Retinal pigment epithelial cell (primary cell): ENCODE measurements at regions not wholly inside any gene's neighbourhood (a gene's known extent, or its start where the extent isn't known, plus 50 kb on each side); places are given as distances from the start of the nearest gene placed in this dataset.

Source experiments
- DNase-seq: peaks from one replicate; pipeline ENCODE4 v3.0.0-alpha.2; 2010; ENCODE audit warnings: low read depth
- H3K4me3 ChIP-seq: 2 replicates; pipeline ENCODE4 v1.5.1; 2011; ENCODE audit warnings: mild to moderate bottlenecking, low read length, control low read depth, moderate library complexity
- TF ChIP-seq, protein P1 (sequence below): conservative IDR thresholded peaks from 2 replicates; pipeline ENCODE4 v1.5.1; 2011; ENCODE audit warnings: low read depth, low read length, control low read depth, inconsistent platforms

- TF ChIP-seq, protein P1, sequence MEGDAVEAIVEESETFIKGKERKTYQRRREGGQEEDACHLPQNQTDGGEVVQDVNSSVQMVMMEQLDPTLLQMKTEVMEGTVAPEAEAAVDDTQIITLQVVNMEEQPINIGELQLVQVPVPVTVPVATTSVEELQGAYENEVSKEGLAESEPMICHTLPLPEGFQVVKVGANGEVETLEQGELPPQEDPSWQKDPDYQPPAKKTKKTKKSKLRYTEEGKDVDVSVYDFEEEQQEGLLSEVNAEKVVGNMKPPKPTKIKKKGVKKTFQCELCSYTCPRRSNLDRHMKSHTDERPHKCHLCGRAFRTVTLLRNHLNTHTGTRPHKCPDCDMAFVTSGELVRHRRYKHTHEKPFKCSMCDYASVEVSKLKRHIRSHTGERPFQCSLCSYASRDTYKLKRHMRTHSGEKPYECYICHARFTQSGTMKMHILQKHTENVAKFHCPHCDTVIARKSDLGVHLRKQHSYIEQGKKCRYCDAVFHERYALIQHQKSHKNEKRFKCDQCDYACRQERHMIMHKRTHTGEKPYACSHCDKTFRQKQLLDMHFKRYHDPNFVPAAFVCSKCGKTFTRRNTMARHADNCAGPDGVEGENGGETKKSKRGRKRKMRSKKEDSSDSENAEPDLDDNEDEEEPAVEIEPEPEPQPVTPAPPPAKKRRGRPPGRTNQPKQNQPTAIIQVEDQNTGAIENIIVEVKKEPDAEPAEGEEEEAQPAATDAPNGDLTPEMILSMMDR: no peak
- DNase-seq: no peak
Measured at GRCh38 chr3:153282355-153282754, 120.3 kb downstream of the RAP2B start.

GRCh38 chr3:153284282-153284938 lies 122.4 kb downstream of the RAP2B start:
- TF ChIP-seq, protein P1: no peak
- peak; percentile 67 for DNase-seq
- no peak overlapping the region for H3K4me3 ChIP-seq

More at GRCh38 chr3:153282355-153282754, 120.3 kb downstream of the RAP2B start:
- H3K4me3 ChIP-seq: no peak overlapping the region

GRCh38 chr3:153285194-153285641 lies 123.2 kb downstream of the RAP2B start:
- H3K4me3 ChIP-seq: no peak overlapping the region
- TF ChIP-seq, protein P1: peak; percentile 26
- DNase-seq: no peak

DNA sequence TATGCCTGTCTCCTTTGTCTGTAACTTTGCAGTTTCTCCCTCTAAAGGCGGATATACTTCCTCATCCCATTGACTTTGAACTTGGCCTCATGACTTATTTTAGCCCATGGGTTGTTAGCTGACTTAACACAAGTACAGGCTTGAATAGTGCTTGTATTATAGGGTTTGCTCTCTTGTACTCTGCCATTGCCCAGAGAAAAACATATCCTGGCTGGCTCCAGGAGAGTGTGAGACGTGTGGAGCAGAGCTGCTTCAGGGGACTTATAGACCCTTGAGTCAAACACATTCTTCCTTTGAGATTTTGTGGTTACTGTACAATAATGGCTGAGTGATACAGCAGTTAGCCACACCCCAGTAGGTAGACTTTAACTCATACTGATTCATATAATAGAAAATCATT lies 124.0 kb downstream of the RAP2B start:
- TF ChIP-seq, protein P1: no peak
- no peak overlapping the region for H3K4me3 ChIP-seq
- DNase-seq: no peak

GRCh38 chr3:153287017-153287416 lies 125.0 kb downstream of the RAP2B start:
- TF ChIP-seq, protein P1: no peak
- no peak for DNase-seq
- no peak overlapping the region for H3K4me3 ChIP-seq

- TF ChIP-seq, protein P1: no peak
- no peak overlapping the region for H3K4me3 ChIP-seq
- DNase-seq: no peak
Measured at GRCh38 chr3:153289334-153289808, 127.3 kb downstream of the RAP2B start.
